ENCODE measurements at regions not wholly inside any gene's neighbourhood (a gene's known extent, or its start where the extent isn't known, plus 50 kb on each side); places are given as distances from the start of the nearest gene placed in this dataset.

GRCh38 chr16:65905331-65905730 lies 461.2 kb upstream of the CDH5 start:
- BruUV-seq (replicated peaks) = no TSS peak
- Histone ChIP-seq H3K79me2 (ENCODE audit: low read length) (no peaks in the 10 kb centered on the region), H2AFZ (ENCODE audit: low read length) (no peak overlapping the region), H4K20me1 (ENCODE audit: low read length) (no peaks in the 10 kb centered on the region), H3K36me3 (ENCODE audit: low read depth, low read length) (no peaks in the 10 kb centered on the region), H3K27me3 (ENCODE audit: low read length) (no peaks in the 10 kb centered on the region), H3F3A (ENCODE audit: low read length, unreplicated experiment) (no peaks in the 10 kb centered on the region), H3K27ac (ENCODE audit: low read length) (no peak overlapping the region), H3K4me2 (ENCODE audit: low read length) (no peak overlapping the region), H3K9ac (ENCODE audit: low read length) (no peak overlapping the region), H3K4me1 (ENCODE audit: insufficient read depth, low read length) (no peaks in the 10 kb centered on the region), H3K9me3 (ENCODE audit: low read length) (no peaks in the 10 kb centered on the region), H3K9me2 (replicated peaks; ENCODE audit: low read length) (no peaks in the 10 kb centered on the region), H3K4me3 (ENCODE audit: low read length) (no peak overlapping the region)
- POLR2A ChIA-PET (ENCODE audit: unreplicated experiment) = no interaction called here
- CTCF ChIA-PET = no interaction called here
- ATAC-seq (no peak), DNase-seq (no peak)
- no peak for TF ChIP-seq CTCF (conservative IDR thresholded peaks at IDR 0.05; ENCODE audit: low read depth, low read length)
- intact Hi-C loops (cut with micrococcal nuclease) = no loop called here

- no peaks in the 10 kb centered on the region for H3K79me2 ChIP-seq (ENCODE audit: low read length)
- H3K9me2 ChIP-seq (replicated peaks; ENCODE audit: low read length) = no peaks in the 10 kb centered on the region
- POLR2A ChIA-PET (ENCODE audit: unreplicated experiment) = no interaction called here
- H2AFZ ChIP-seq (ENCODE audit: low read length) = no peak overlapping the region
- intact Hi-C loops (cut with micrococcal nuclease) = no loop called here
- no peak overlapping the region for H3K4me3 ChIP-seq (ENCODE audit: low read length)
- TF ChIP-seq CTCF (conservative IDR thresholded peaks at IDR 0.05; ENCODE audit: low read depth, low read length) = no peak
- no peak for TF ChIP-seq EZH2phosphoT487 (IDR thresholded peaks at IDR 0.05; ENCODE audit: borderline replicate concordance, low read length)
- no peak for TF ChIP-seq EZH2 (IDR thresholded peaks at IDR 0.05; ENCODE audit: low read length, unreplicated experiment)
- no peak overlapping the region for H3K9ac ChIP-seq (ENCODE audit: low read length)
- H3K4me2 ChIP-seq (ENCODE audit: low read length) = no peak overlapping the region
- 0 out of 2 replicates have a peak, but pooled peaks cover 4% of the 10 kb centered on the region for H3K4me1 ChIP-seq (ENCODE audit: insufficient read depth, low read length)
- no TSS peak for BruUV-seq (replicated peaks)
- H3K9me3 ChIP-seq (ENCODE audit: low read length) = no peaks in the 10 kb centered on the region
- H3K27ac ChIP-seq (ENCODE audit: low read length) = no peak overlapping the region
- H3K27me3 ChIP-seq (ENCODE audit: low read length) = no peaks in the 10 kb centered on the region
- H3F3A ChIP-seq (ENCODE audit: low read length, unreplicated experiment) = no peaks in the 10 kb centered on the region
- CTCF ChIA-PET = no interaction called here
- DNase-seq (no peak), ATAC-seq (no peak)
- H4K20me1 ChIP-seq (ENCODE audit: low read length) = no peaks in the 10 kb centered on the region
- no peaks in the 10 kb centered on the region for H3K36me3 ChIP-seq (ENCODE audit: low read depth, low read length)
Observed at GRCh38 chr16:65896448-65897153, 469.9 kb upstream of the CDH5 start.

GRCh38 chr16:65895906-65896305 lies 470.6 kb upstream of the CDH5 start:
- DNase-seq (no peak), ATAC-seq (no peak)
- Histone ChIP-seq H3K4me2 (ENCODE audit: low read length) (no peak overlapping the region), H4K20me1 (ENCODE audit: low read length) (no peaks in the 10 kb centered on the region), H3K36me3 (ENCODE audit: low read depth, low read length) (no peaks in the 10 kb centered on the region), H3K27ac (ENCODE audit: low read length) (no peak overlapping the region), H2AFZ (ENCODE audit: low read length) (no peak overlapping the region), H3F3A (ENCODE audit: low read length, unreplicated experiment) (no peaks in the 10 kb centered on the region), H3K9ac (ENCODE audit: low read length) (no peak overlapping the region), H3K79me2 (ENCODE audit: low read length) (no peaks in the 10 kb centered on the region), H3K27me3 (ENCODE audit: low read length) (no peaks in the 10 kb centered on the region), H3K4me3 (ENCODE audit: low read length) (no peak overlapping the region), H3K9me3 (ENCODE audit: low read length) (no peaks in the 10 kb centered on the region), H3K9me2 (replicated peaks; ENCODE audit: low read length) (no peaks in the 10 kb centered on the region), H3K4me1 (ENCODE audit: insufficient read depth, low read length) (0 out of 2 replicates have a peak, but pooled peaks cover 4% of the 10 kb centered on the region)
- ChIA-PET CTCF (no interaction called here), POLR2A (ENCODE audit: unreplicated experiment) (no interaction called here)
- intact Hi-C loops (cut with micrococcal nuclease) = no loop called here
- TF ChIP-seq CTCF (conservative IDR thresholded peaks at IDR 0.05; ENCODE audit: low read depth, low read length) (no peak), EZH2phosphoT487 (IDR thresholded peaks at IDR 0.05; ENCODE audit: borderline replicate concordance, low read length) (no peak), EZH2 (IDR thresholded peaks at IDR 0.05; ENCODE audit: low read length, unreplicated experiment) (no peak)
- no TSS peak for BruUV-seq (replicated peaks)
